Small intestine (tissue), 7 donors: ENCODE measurements at regions not wholly inside any gene's neighbourhood (a gene's known extent, or its start where the extent isn't known, plus 50 kb on each side); places are given as distances from the start of the nearest gene placed in this dataset.

Experiments used
- DNase-seq, 2 donors: peaks; one replicate each; pipeline versions ENCODE4 v3.0.0 to v3.0.0-alpha.2; 2013
- FAIRE-seq: peaks from 2 replicates; lab custom pipeline; 2012; peaks lifted over from hg19 to GRCh38; lab: Jason Lieb, UNC
- H3K27ac ChIP-seq, 3 donors: one replicate each; pipeline ENCODE4 v1.5.1; 2013; ENCODE audit warnings: low read length in 2 of 3, mild to moderate bottlenecking in 2 of 3, control low read depth in 1 of 3, inconsistent platforms in 1 of 3, low read depth in 1 of 3, moderate library complexity in 1 of 3
- H3K27me3 ChIP-seq, 3 donors: one replicate each; pipeline ENCODE4 v1.6.1; 2013; ENCODE audit warnings: low read length in 3 of 3, inconsistent platforms in 1 of 3; ENCODE audit not compliant: control insufficient read depth in 3 of 3, insufficient read depth in 3 of 3
- H3K36me3 ChIP-seq, 3 donors: one replicate each; pipeline ENCODE4 v1.6.1; 2013; ENCODE audit warnings: low read length in 3 of 3, inconsistent platforms in 1 of 3, low read depth in 1 of 3, mild to moderate bottlenecking in 1 of 3, moderate library complexity in 1 of 3; ENCODE audit not compliant: control insufficient read depth in 3 of 3, insufficient read depth in 2 of 3
- H3K4me1 ChIP-seq, 3 donors: one replicate each; pipeline ENCODE4 v1.6.1; 2013; ENCODE audit warnings: low read length in 2 of 3, inconsistent platforms in 1 of 3, low read depth in 1 of 3, mild to moderate bottlenecking in 1 of 3, moderate library complexity in 1 of 3; ENCODE audit not compliant: control insufficient read depth in 3 of 3, insufficient read depth in 2 of 3
- H3K4me3 ChIP-seq, 3 donors: one replicate each; pipeline ENCODE4 v1.5.1; 2013; ENCODE audit warnings: low read length in 3 of 3, control low read depth in 1 of 3, inconsistent platforms in 1 of 3, low read depth in 1 of 3, mild to moderate bottlenecking in 1 of 3, moderate library complexity in 1 of 3
- H3K9me3 ChIP-seq, 2 donors: one replicate each; pipeline ENCODE4 v1.6.1; 2013; ENCODE audit warnings: low read depth in 1 of 2, low read length in 1 of 2; ENCODE audit not compliant: control insufficient read depth in 2 of 2, insufficient read depth in 1 of 2
- WGBS, 3 donors: extraction: QIAGEN DNeasy Blood & Tissue Kit; methylation state at CpG; one replicate each; pipeline ENCODE4 v1.1.7; 2013; 5-methylcytosine and 5-hydroxymethylcytosine counted together
- donor health status: healthy with polysubstance abuse.
- donor health status: control.
- donor health status: control.
- donor health status: Bipolar disorder and iron deficiency.
- donor health status: healthy.

DNA sequence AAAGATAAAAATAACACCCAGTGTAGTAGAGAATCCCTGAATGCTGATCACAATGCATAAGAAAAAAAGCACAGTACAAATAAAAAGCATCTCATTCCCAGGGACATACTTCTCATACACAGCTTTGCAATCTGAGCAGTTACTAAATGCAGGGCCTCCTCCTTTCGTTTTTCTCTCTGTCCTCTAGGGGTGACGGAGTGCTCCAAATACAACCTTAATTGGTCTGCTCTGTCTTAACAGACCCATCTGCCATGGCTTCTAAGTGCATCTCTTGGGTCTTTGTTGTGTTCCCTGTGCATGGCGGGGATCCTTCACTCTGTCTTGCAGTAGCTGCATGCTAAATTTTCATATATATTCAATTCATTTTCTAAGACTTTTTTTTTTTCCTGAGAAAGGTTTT, 1114.2 kb upstream of the RAG2 start:
- WGBS, 3 donors = 55 to 62% (median 57%) methylated on average over 3 of the region's 3 CpGs
- DNase-seq (no peak), FAIRE-seq (no peak)
- no peaks in the 10 kb centered on the region for H3K9me3 ChIP-seq
- no peaks in the 10 kb centered on the region for H3K4me1 ChIP-seq
- H3K27me3 ChIP-seq = no peaks in the 10 kb centered on the region
- H3K27ac ChIP-seq = no peak overlapping the region
- no peaks in the 10 kb centered on the region for H3K36me3 ChIP-seq
- no peak overlapping the region for H3K4me3 ChIP-seq

DNA sequence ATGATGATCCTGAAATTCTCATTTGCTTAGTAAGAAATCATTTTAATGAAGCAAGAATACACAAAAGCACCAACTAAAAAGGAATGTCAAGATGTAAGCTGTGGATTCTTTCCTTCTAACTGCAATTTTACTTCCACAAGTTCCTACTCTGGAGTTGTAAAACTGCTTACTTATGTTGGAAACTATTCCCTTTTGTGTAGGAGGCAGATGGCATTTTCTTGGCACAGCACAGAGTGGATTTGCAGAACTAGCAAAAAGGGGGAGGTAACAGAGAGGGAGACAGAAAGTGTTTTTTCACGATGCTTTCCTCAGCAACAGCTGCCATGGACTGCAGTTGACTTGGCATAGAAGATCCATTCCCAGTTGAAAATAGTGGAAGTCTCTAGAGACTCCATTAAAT, 1112.0 kb upstream of the RAG2 start:
- WGBS, 3 donors = 59 to 69% (median 63%) methylated on average over 1 of the region's 1 CpG
- Histone ChIP-seq H3K27me3 (no peaks in the 10 kb centered on the region), H3K4me3 (no peak overlapping the region), H3K27ac (no peak overlapping the region), H3K36me3 (no peaks in the 10 kb centered on the region), H3K9me3 (no peaks in the 10 kb centered on the region), H3K4me1 (no peaks in the 10 kb centered on the region)
- no peak for FAIRE-seq
- DNase-seq = no peak

DNA sequence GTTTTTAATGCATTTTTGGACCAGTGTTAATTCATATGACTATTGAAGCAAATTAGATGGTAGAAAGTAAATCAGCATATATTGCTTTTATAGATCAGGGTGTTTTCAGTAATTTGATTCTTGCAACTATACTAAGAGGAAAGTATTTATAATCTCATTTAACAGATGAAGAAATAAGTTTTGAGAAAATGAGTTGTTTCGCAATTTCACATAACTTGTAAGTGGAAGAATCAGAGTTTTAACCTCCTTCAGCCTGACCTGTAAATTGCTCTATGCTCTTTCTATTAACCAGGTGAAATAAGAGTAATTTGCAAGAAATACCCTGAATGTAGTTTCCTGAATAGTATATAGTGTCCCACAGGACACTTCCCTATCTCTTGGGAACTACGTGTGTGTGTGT, 1106.8 kb upstream of the RAG2 start:
- 66 to 71% (median 70%) methylated on average over 2 of the region's 2 CpGs for WGBS, 3 donors
- no peak for FAIRE-seq
- H3K27me3 ChIP-seq = no peaks in the 10 kb centered on the region
- no peaks in the 10 kb centered on the region for H3K4me1 ChIP-seq
- no peak overlapping the region for H3K27ac ChIP-seq
- H3K36me3 ChIP-seq = no peaks in the 10 kb centered on the region
- no peak for DNase-seq
- H3K9me3 ChIP-seq = peaks cover 0 to 2% of the 10 kb centered on the region in 2 donors
- H3K4me3 ChIP-seq = no peak overlapping the region

- H3K27me3 ChIP-seq = no peaks in the 10 kb centered on the region
- peaks cover 0 to 14% of the 10 kb centered on the region in 2 donors for H3K9me3 ChIP-seq
- H3K27ac ChIP-seq = no peak overlapping the region
- H3K4me1 ChIP-seq = no peaks in the 10 kb centered on the region
- no peak for DNase-seq
- FAIRE-seq = no peak
- no peak overlapping the region for H3K4me3 ChIP-seq
- no peaks in the 10 kb centered on the region for H3K36me3 ChIP-seq
- WGBS, 3 donors = 56 to 63% (median 58%) methylated on average over 2 of the region's 2 CpGs
Observed at GRCh38 chr11:37699644-37700043, 1101.6 kb upstream of the RAG2 start.

- FAIRE-seq = no peak
Observed at GRCh38 chr11:37695283-37695682, 1097.2 kb upstream of the RAG2 start.

GRCh38 chr11:37689951-37690350, 1091.9 kb upstream of the RAG2 start:
- Histone ChIP-seq H3K36me3 (no peaks in the 10 kb centered on the region), H3K27me3 (no peaks in the 10 kb centered on the region), H3K4me1 (no peaks in the 10 kb centered on the region), H3K27ac (no peak overlapping the region), H3K9me3 (no peaks in the 10 kb centered on the region), H3K4me3 (no peak overlapping the region)
- 53 to 70% (median 63%) methylated on average over 2 of the region's 2 CpGs for WGBS, 3 donors
- FAIRE-seq (no peak), DNase-seq (no peak)

More at GRCh38 chr11:37695283-37695682, 1097.2 kb upstream of the RAG2 start:
- no peak for DNase-seq
- Histone ChIP-seq H3K9me3 (peaks cover 0 to 12% of the 10 kb centered on the region in 2 donors), H3K4me1 (no peaks in the 10 kb centered on the region), H3K27ac (no peak overlapping the region), H3K27me3 (no peaks in the 10 kb centered on the region), H3K4me3 (no peak overlapping the region), H3K36me3 (no peaks in the 10 kb centered on the region)

GRCh38 chr11:37688456-37688855, 1090.4 kb upstream of the RAG2 start:
- FAIRE-seq (no peak), DNase-seq (no peak)
- Histone ChIP-seq H3K27me3 (no peaks in the 10 kb centered on the region), H3K4me3 (no peak overlapping the region), H3K4me1 (no peaks in the 10 kb centered on the region), H3K27ac (no peak overlapping the region), H3K9me3 (no peaks in the 10 kb centered on the region), H3K36me3 (no peaks in the 10 kb centered on the region)
- WGBS, 3 donors = 44 to 51% (median 48%) methylated on average over 2 of the region's 2 CpGs

DNA sequence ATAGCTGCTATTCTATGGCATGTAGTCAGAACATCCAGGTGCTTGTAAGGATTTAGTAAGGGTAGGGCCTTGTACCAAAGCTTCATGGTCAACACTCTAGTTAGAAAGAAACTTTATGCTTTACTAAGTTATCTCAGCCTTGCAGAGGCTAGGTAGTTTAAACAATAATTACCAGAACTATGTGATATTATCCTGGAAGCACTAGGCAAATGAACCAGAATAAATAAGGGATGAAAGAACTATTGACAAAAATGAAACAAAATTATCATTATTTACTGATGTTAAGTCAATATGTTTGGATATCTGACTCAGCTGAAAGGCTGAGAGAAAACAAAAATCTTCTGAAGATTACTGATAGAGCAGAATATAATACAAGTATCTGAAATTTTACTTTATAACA, 1089.1 kb upstream of the RAG2 start:
- FAIRE-seq = no peak

DNA sequence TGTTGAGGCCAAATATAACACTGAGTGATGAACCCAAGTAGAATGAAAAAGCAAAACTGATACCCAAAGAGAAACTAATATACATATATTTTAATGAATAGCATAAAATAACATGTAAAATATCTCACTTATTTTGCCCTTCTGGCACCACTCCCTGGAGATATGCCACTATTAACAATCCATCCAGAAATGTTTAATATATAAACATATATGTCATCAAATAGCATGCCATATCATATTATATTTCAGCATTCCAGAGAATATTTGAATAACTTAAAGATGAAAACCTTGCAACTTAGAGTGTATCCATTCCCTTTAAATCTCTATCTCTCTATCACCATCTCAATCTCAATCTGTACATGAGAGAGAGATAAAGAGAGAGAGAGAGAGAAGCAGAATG, 1073.3 kb upstream of the RAG2 start:
- H3K9me3 ChIP-seq = no peaks in the 10 kb centered on the region
- H3K36me3 ChIP-seq = no peaks in the 10 kb centered on the region
- H3K27ac ChIP-seq = no peak overlapping the region
- no peak overlapping the region for H3K4me3 ChIP-seq
- H3K4me1 ChIP-seq = no peaks in the 10 kb centered on the region
- no peaks in the 10 kb centered on the region for H3K27me3 ChIP-seq
- no peak for DNase-seq
- no peak for FAIRE-seq

More for the DNA sequence above, 1089.1 kb upstream of the RAG2 start:
- H3K27me3 ChIP-seq = no peaks in the 10 kb centered on the region
- no peaks in the 10 kb centered on the region for H3K36me3 ChIP-seq
- no peak overlapping the region for H3K4me3 ChIP-seq
- DNase-seq = no peak
- no peak overlapping the region for H3K27ac ChIP-seq
- no peaks in the 10 kb centered on the region for H3K4me1 ChIP-seq
- H3K9me3 ChIP-seq = peaks cover 2 to 6% of the 10 kb centered on the region in 2 donors
